Choroid plexus epithelial cell (primary cell): ENCODE measurements at regions not wholly inside any gene's neighbourhood (a gene's known extent, or its start where the extent isn't known, plus 50 kb on each side); places are given as distances from the start of the nearest gene placed in this dataset.

Experiments
- DNase-seq: peaks from one replicate; pipeline ENCODE4 v3.0.0-alpha.2; 2010; ENCODE audit warnings: low read depth
- H3K4me3 ChIP-seq: 2 replicates; pipeline ENCODE4 v1.5.1; 2011; ENCODE audit warnings: low read depth, mild to moderate bottlenecking, control low read depth, low read length, moderate library complexity
- CTCF ChIP-seq: conservative IDR thresholded peaks from 2 replicates; pipeline ENCODE4 v1.5.1; 2011; ENCODE audit warnings: low read depth, mild to moderate bottlenecking, control low read depth, inconsistent platforms, low read length, moderate library complexity

- DNase-seq: no peak
- TF ChIP-seq CTCF: no peak
- H3K4me3 ChIP-seq: no peak overlapping the region
Observed at GRCh38 chr2:134785659-134786430, 52.6 kb upstream of the ACMSD start.

- no peak for DNase-seq
- no peak overlapping the region for H3K4me3 ChIP-seq
- TF ChIP-seq CTCF: no peak
Observed at GRCh38 chr2:134788417-134788816, 50.0 kb upstream of the ACMSD start.
